ENCODE measurements at regions not wholly inside any gene's neighbourhood (a gene's known extent, or its start where the extent isn't known, plus 50 kb on each side); places are given as distances from the start of the nearest gene placed in this dataset.
"Not testable (repeated sequence)": the region's sequence is repeated elsewhere in the genome, so short reads cannot be mapped to it uniquely, and the experiment has no call there.

DNA sequence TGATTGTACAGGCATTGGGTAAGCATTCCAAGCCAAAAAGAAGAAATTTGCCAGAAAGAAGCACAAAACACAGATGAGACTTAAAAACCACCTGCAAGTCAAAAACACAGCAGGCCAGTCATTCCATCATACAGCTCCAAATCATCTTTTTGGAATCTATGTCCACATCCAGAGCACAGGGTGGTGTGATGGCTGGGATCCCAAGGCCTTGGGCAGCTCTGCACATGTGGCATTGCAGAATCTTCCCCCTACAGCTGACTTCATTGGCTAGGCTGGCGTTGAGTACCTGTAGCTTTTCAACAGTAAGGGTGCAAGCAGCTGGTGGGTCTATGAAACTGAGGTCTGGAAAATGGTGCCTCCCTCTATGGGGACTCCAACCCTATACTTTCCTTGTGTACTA, 236.7 kb downstream of the CWH43 start:
- H3K4ac ChIP-seq (ENCODE audit: low read depth, low read length); H3K14ac ChIP-seq (ENCODE audit: low read length); H3K79me1 ChIP-seq (ENCODE audit: low read length); H3K4me2 ChIP-seq (ENCODE audit: low read length); H4K8ac ChIP-seq (ENCODE audit: low read depth, low read length); H3K4me3 ChIP-seq (ENCODE audit: low read depth, low read length); H3K18ac ChIP-seq (ENCODE audit: low read length); H4K91ac ChIP-seq (ENCODE audit: low read depth, low read length); H4K12ac ChIP-seq (ENCODE audit: low read depth, low read length); H3K4me1 ChIP-seq (ENCODE audit: control insufficient read depth in 1 of 2, insufficient read depth in 2 of 2, low read length in 2 of 2); H3K27me3 ChIP-seq (ENCODE audit: insufficient read depth, low read length); H2AFZ ChIP-seq (ENCODE audit: insufficient read depth, low read length, poor library complexity); H3K9ac ChIP-seq (ENCODE audit: low read length); H3K79me2 ChIP-seq (ENCODE audit: control insufficient read depth, insufficient read depth, low read length, poor library complexity); H3K27ac ChIP-seq (ENCODE audit: low read depth, low read length); H2BK12ac ChIP-seq (ENCODE audit: low read length); H2BK120ac ChIP-seq (ENCODE audit: insufficient read depth, low read length, poor library complexity); DNase-seq; H2AK5ac ChIP-seq (ENCODE audit: low read length); H3K23ac ChIP-seq (ENCODE audit: low read length); H2BK5ac ChIP-seq (ENCODE audit: low read depth, low read length, poor library complexity); H3K36me3 ChIP-seq (ENCODE audit: control insufficient read depth in 1 of 2, insufficient read depth in 2 of 2, low read length in 2 of 2): not testable (repeated sequence)
- H3K9me3 ChIP-seq (ENCODE audit: insufficient read depth, low read depth, low read length) = peaks cover 19% of the 10 kb centered on the region
- no CpG with 5 or more reads among the region's 1 CpG for WGBS (ENCODE audit: extremely low coverage, insufficient coverage, insufficient read length)

DNA sequence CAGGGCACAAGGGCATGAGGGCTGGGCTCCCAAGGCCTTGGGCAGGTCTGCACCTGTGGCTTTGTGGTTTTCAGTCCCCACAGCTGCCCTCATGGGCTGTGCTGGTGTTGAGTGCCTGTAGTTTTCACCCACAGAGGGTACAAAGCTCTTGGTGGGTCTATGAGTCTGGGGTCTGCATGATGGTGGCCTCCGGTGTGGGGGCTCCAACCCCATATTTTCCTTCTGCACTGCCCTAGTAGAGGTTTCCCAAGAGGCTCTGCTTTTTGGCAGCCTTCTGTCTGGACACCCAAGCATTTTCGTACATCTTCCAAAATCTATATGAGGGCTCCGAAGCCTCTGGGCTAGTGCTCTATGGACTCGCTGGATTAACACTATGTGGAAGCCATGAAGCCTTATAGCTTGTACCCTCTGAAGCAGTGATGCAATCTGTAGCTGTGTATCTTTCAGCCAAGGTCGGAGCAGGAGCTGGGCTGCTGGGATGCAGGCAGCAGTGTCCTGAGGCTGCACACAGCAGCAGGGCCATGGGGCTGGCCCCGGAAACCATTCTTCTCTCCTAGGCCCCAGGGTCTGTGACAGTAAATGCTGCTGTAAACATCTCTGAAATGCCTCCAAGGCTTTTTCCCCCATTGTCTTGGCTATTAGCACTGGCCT, 240.3 kb downstream of the CWH43 start:
- not testable (repeated sequence) for H4K12ac ChIP-seq (ENCODE audit: low read depth, low read length); H2AK5ac ChIP-seq (ENCODE audit: low read length); H3K4ac ChIP-seq (ENCODE audit: low read depth, low read length); H3K9ac ChIP-seq (ENCODE audit: low read length); H3K4me1 ChIP-seq (ENCODE audit: control insufficient read depth in 1 of 2, insufficient read depth in 2 of 2, low read length in 2 of 2); H2BK5ac ChIP-seq (ENCODE audit: low read depth, low read length, poor library complexity); H2BK12ac ChIP-seq (ENCODE audit: low read length); H3K27ac ChIP-seq (ENCODE audit: low read depth, low read length); H3K4me2 ChIP-seq (ENCODE audit: low read length); H3K27me3 ChIP-seq (ENCODE audit: insufficient read depth, low read length); H4K8ac ChIP-seq (ENCODE audit: low read depth, low read length); H2AFZ ChIP-seq (ENCODE audit: insufficient read depth, low read length, poor library complexity); H3K4me3 ChIP-seq (ENCODE audit: low read depth, low read length); H3K79me1 ChIP-seq (ENCODE audit: low read length); H3K18ac ChIP-seq (ENCODE audit: low read length); H3K23ac ChIP-seq (ENCODE audit: low read length); H4K91ac ChIP-seq (ENCODE audit: low read depth, low read length); H3K79me2 ChIP-seq (ENCODE audit: control insufficient read depth, insufficient read depth, low read length, poor library complexity); H2BK120ac ChIP-seq (ENCODE audit: insufficient read depth, low read length, poor library complexity); H3K14ac ChIP-seq (ENCODE audit: low read length); H3K36me3 ChIP-seq (ENCODE audit: control insufficient read depth in 1 of 2, insufficient read depth in 2 of 2, low read length in 2 of 2); DNase-seq
- no CpG with 5 or more reads among the region's 6 CpGs for WGBS (ENCODE audit: extremely low coverage, insufficient coverage, insufficient read length)
- H3K9me3 ChIP-seq (ENCODE audit: insufficient read depth, low read depth, low read length) = peaks cover 13% of the 10 kb centered on the region

DNA sequence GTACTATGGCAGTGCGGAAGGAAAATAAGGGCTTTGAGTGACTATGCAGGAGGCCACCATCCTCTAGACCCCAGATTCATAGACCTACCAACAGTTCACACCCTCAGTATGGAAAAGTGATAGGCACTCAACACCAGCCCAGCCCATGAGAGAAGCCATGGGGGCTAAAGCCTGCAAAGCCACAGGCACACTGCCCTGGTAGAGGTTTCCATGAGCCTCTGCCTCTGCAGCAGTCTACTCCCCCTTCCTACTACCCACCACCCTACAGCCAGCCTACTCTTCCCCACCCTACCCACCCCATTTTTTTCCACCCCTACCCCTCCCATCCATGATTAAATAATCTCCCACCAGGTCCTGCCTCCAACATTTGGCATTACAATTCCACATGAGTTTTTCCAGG, 241.9 kb downstream of the CWH43 start:
- H2BK120ac ChIP-seq (ENCODE audit: insufficient read depth, low read length, poor library complexity); H3K9me3 ChIP-seq (ENCODE audit: insufficient read depth, low read depth, low read length); H4K12ac ChIP-seq (ENCODE audit: low read depth, low read length); H3K27ac ChIP-seq (ENCODE audit: low read depth, low read length); DNase-seq; H3K27me3 ChIP-seq (ENCODE audit: insufficient read depth, low read length); H2AFZ ChIP-seq (ENCODE audit: insufficient read depth, low read length, poor library complexity); H3K23ac ChIP-seq (ENCODE audit: low read length); H3K79me2 ChIP-seq (ENCODE audit: control insufficient read depth, insufficient read depth, low read length, poor library complexity); H3K79me1 ChIP-seq (ENCODE audit: low read length); H3K4ac ChIP-seq (ENCODE audit: low read depth, low read length); H3K18ac ChIP-seq (ENCODE audit: low read length); H4K8ac ChIP-seq (ENCODE audit: low read depth, low read length); H3K9ac ChIP-seq (ENCODE audit: low read length); H2BK12ac ChIP-seq (ENCODE audit: low read length); H2BK5ac ChIP-seq (ENCODE audit: low read depth, low read length, poor library complexity); H3K4me3 ChIP-seq (ENCODE audit: low read depth, low read length); H4K91ac ChIP-seq (ENCODE audit: low read depth, low read length); H3K4me1 ChIP-seq (ENCODE audit: control insufficient read depth in 1 of 2, insufficient read depth in 2 of 2, low read length in 2 of 2); H3K14ac ChIP-seq (ENCODE audit: low read length); H3K36me3 ChIP-seq (ENCODE audit: control insufficient read depth in 1 of 2, insufficient read depth in 2 of 2, low read length in 2 of 2); H2AK5ac ChIP-seq (ENCODE audit: low read length); H3K4me2 ChIP-seq (ENCODE audit: low read length): not testable (repeated sequence)
- WGBS (ENCODE audit: extremely low coverage, insufficient coverage, insufficient read length) = no CpG with 5 or more reads among the region's 1 CpG

- no CpG with 5 or more reads among the region's 1 CpG for WGBS (ENCODE audit: extremely low coverage, insufficient coverage, insufficient read length)
Observed at GRCh38 chr4:49229243-49229642, 243.2 kb downstream of the CWH43 start.

More at GRCh38 chr4:49229243-49229642, 243.2 kb downstream of the CWH43 start:
- H3K4ac ChIP-seq (ENCODE audit: low read depth, low read length); H3K79me2 ChIP-seq (ENCODE audit: control insufficient read depth, insufficient read depth, low read length, poor library complexity); H2BK12ac ChIP-seq (ENCODE audit: low read length); H2AK5ac ChIP-seq (ENCODE audit: low read length); H3K14ac ChIP-seq (ENCODE audit: low read length); H3K4me2 ChIP-seq (ENCODE audit: low read length); H3K9ac ChIP-seq (ENCODE audit: low read length); H2AFZ ChIP-seq (ENCODE audit: insufficient read depth, low read length, poor library complexity); H4K91ac ChIP-seq (ENCODE audit: low read depth, low read length); H3K23ac ChIP-seq (ENCODE audit: low read length); H3K27me3 ChIP-seq (ENCODE audit: insufficient read depth, low read length); H3K36me3 ChIP-seq (ENCODE audit: control insufficient read depth in 1 of 2, insufficient read depth in 2 of 2, low read length in 2 of 2); H3K18ac ChIP-seq (ENCODE audit: low read length); H3K79me1 ChIP-seq (ENCODE audit: low read length); DNase-seq; H4K12ac ChIP-seq (ENCODE audit: low read depth, low read length); H3K4me3 ChIP-seq (ENCODE audit: low read depth, low read length); H3K4me1 ChIP-seq (ENCODE audit: control insufficient read depth in 1 of 2, insufficient read depth in 2 of 2, low read length in 2 of 2); H3K27ac ChIP-seq (ENCODE audit: low read depth, low read length); H4K8ac ChIP-seq (ENCODE audit: low read depth, low read length); H2BK120ac ChIP-seq (ENCODE audit: insufficient read depth, low read length, poor library complexity); H2BK5ac ChIP-seq (ENCODE audit: low read depth, low read length, poor library complexity): not testable (repeated sequence)
- peaks cover 16% of the 10 kb centered on the region for H3K9me3 ChIP-seq (ENCODE audit: insufficient read depth, low read depth, low read length)

Data from trophoblast cell (in vitro differentiated cells and primary cell).